ENCODE measurements at regions not wholly inside any gene's neighbourhood (a gene's known extent, or its start where the extent isn't known, plus 50 kb on each side); places are given as distances from the start of the nearest gene placed in this dataset.
A peak's percentile ranks its signal among the peaks of the same experiment; 100 is the strongest.
"Not testable (repeated sequence)": the region's sequence is repeated elsewhere in the genome, so short reads cannot be mapped to it uniquely, and the experiment has no call there.

DNA sequence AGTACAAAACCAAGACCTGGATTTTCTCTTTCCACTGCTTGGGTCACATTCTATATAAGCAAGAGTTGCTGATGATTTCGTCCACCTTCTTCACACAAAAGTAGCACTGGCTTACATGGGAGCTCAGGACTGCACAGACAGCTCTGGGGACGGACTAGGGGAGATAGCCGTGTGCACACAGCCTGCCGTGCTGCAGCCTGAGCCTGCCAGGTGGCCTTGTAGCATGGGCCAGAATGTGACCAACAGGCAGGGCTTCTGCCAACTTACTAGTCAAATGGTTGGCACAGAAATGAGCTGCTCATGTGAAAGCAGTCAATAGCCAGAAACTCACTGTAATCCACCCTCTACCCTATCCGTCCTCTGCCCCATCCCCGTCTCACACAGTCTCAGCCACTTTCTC is 299.0 kb downstream of the ANAPC1 start:
- DNase-seq, result peak; percentile 18
- intact Hi-C loops (cut with micrococcal nuclease); H3K27me3 Mint-ChIP-seq; H3K27ac Mint-ChIP-seq; H3K4me3 Mint-ChIP-seq; H3K4me1 Mint-ChIP-seq; H3K9me3 Mint-ChIP-seq; H3K36me3 Mint-ChIP-seq (ENCODE audit: low read depth): not testable (repeated sequence)

DNA sequence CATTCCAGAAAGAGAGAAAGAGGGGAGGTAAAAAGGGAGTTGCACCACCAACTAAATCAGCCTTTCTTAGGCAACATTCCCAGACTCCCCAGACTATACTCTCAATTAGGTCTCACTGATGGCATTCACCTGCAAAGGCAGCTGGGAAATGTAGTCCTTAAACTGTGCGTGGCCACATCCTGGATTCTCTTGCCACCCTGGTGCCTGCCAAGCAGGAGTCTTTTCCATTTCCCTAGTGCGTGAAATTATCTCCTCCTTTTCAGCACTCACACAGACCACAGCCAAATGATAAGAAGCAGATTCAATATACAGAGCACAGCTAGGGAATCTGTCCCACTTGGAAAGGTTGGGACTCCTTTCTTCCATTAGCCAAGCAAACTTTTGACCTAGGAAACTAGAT is 298.0 kb downstream of the ANAPC1 start:
- H3K4me1 Mint-ChIP-seq; H3K9me3 Mint-ChIP-seq; H3K27ac Mint-ChIP-seq; H3K27me3 Mint-ChIP-seq; H3K4me3 Mint-ChIP-seq; H3K36me3 Mint-ChIP-seq (ENCODE audit: low read depth); intact Hi-C loops (cut with micrococcal nuclease): not testable (repeated sequence)
- peak; percentile 0 for DNase-seq

DNA sequence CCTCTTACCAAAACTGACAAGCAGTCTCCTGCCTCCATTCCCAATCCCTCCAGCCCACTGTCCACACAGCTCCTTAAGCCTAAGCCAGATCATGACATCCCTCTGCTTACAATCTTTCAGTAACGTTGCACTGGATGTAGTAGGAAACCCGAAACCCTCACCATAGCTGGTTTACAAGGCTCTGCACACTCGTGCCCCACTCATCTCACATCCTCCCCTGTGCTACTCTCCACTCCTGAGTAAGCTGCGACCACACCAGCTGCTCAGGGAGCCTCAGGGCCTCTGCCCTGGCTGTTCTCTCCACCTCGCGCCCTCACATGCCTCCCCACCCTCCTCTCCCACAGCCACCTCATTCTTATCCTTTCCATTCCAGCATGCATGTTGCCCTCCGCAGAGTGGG is 288.9 kb downstream of the ANAPC1 start:
- H3K9me3 Mint-ChIP-seq; intact Hi-C loops (cut with micrococcal nuclease); H3K4me1 Mint-ChIP-seq; H3K27ac Mint-ChIP-seq; DNase-seq; H3K4me3 Mint-ChIP-seq; H3K36me3 Mint-ChIP-seq (ENCODE audit: low read depth); H3K27me3 Mint-ChIP-seq: not testable (repeated sequence)

DNA sequence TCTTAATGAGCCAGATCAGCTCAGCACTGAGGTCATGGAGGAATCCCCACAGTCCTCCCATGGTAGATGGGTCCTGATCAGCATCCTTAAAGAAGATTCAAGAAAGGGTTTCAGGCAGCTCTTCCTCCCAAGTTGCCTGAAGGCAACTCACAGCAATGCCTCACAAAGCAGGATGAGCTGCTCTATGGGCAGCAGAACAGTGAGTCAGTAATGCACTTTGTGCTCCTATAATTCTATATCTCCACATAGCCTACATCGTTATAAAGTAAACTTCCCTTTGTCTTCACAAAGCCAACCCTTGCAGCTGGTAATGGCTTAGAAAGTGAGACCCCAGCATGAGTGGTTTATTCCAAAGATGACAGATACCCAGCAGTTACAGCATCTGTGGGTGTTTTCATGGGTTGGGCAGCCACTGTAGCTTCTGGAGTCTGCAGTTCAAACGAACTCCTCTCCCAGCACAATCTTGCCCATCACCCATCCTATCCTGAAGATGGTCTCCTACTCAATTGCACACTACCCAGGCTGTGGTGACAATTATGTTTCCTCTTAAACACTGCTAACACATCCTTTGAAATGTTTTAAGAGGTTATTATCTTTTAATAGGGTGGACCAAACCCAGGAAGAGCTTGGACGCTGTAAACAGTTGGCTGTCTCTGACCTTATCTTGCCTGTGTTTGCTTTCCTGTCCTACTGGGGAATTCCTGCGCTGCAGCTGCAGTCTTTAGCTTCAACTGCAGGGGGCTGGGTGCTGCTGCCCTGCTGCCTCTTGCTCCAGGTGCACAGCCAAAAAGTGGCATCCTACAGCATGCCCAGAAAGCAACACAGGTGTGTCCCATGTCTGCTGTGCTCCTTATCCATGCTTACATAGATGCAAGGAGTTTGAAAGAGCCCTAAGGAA is 286.9 kb downstream of the ANAPC1 start:
- H3K4me1 Mint-ChIP-seq, H3K4me3 Mint-ChIP-seq: not testable (repeated sequence)

DNA sequence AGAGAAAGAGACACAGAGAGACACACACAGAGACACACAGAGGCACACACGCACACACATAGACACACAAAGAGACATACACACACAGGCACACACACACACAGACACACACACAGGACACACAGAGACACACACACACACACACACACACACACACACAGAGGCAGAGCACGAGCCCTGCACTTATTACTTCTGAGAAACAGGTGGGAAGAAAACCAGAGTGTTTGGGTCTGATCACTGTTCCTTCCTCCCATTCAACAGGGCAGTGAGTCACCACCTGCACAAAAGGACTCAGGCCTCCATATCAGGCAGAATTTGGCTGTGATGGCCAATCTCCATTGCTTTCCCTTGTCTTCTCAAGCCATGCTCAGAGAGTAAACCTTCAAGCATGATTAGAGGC is 285.0 kb downstream of the ANAPC1 start:
- H3K36me3 Mint-ChIP-seq (ENCODE audit: low read depth); intact Hi-C loops (cut with micrococcal nuclease); H3K4me1 Mint-ChIP-seq; H3K27me3 Mint-ChIP-seq; H3K9me3 Mint-ChIP-seq: not testable (repeated sequence)
- peak; percentile 50 for DNase-seq
- peak overlapping the region; percentile 36 for H3K27ac Mint-ChIP-seq
- peak overlapping the region; percentile 6 for H3K4me3 Mint-ChIP-seq

More for the DNA sequence above, 286.9 kb downstream of the ANAPC1 start:
- H3K36me3 Mint-ChIP-seq (ENCODE audit: low read depth); H3K27me3 Mint-ChIP-seq; H3K27ac Mint-ChIP-seq; H3K9me3 Mint-ChIP-seq; DNase-seq; intact Hi-C loops (cut with micrococcal nuclease): not testable (repeated sequence)

DNA sequence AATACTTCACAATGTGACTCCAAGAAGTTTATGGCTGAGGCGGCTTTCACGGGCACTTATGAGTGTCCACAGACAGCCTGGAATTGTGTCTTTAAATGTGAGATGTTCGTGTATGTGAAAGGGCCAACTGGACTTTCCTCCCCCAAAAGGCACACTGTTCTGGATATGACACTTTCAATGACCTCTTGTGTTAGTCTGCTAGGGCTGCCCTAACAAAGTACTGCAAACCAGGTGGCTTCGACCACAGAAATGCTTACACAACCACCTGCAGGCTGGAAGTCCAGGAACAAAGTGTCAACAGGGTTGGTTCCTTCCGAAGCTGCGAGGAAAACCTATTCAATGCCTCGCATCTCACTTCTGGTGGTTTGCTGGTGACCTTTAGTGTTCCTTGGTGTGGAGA is 281.7 kb downstream of the ANAPC1 start:
- H3K9me3 Mint-ChIP-seq; H3K36me3 Mint-ChIP-seq (ENCODE audit: low read depth); H3K4me1 Mint-ChIP-seq; H3K4me3 Mint-ChIP-seq; DNase-seq; H3K27me3 Mint-ChIP-seq; intact Hi-C loops (cut with micrococcal nuclease); H3K27ac Mint-ChIP-seq: not testable (repeated sequence)

DNA sequence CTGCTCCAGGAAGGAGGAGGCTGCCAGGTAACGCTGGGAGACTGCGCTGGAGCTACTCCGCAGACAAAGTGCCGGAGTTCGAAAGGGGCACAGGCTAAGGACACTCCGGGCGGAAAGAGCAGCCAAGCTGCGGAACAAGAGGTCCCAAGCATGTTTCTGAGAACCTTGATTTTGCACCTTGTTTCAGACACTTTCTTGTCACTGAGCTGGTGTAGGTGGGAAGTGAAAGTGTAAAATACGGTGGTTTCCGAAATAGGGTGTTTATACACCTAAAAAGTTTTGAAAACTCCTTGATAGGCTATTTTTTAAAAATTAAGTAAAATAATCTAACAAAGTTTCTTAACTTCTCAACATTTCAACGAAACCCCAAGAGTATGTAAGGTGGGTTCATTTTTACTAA is 278.2 kb downstream of the ANAPC1 start:
- H3K4me1 Mint-ChIP-seq; intact Hi-C loops (cut with micrococcal nuclease); DNase-seq; H3K4me3 Mint-ChIP-seq; H3K27me3 Mint-ChIP-seq; H3K27ac Mint-ChIP-seq; H3K9me3 Mint-ChIP-seq; H3K36me3 Mint-ChIP-seq (ENCODE audit: low read depth): not testable (repeated sequence)

DNA sequence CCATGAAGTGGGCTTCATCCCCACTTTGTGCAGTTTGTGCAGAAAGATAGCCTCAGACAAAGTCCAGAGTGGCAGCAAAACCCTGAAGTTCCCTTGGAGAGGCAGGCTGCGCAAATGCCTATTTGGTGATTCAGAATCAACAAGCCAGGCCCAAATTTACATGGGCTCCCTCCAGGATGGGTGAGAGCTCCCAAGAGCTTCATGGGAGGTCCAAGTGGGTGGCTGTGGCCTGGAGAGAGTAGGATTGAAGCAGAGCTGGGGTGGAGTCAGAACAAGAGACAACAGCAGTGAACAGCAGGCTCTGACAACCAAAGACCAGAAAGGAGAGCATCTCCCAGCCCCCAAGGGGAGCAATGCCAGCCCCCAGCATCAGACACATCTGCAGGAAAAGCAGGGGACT is 277.4 kb downstream of the ANAPC1 start:
- H3K27me3 Mint-ChIP-seq; intact Hi-C loops (cut with micrococcal nuclease); H3K27ac Mint-ChIP-seq; H3K4me1 Mint-ChIP-seq; H3K4me3 Mint-ChIP-seq; H3K9me3 Mint-ChIP-seq; H3K36me3 Mint-ChIP-seq (ENCODE audit: low read depth): not testable (repeated sequence)
- peak; percentile 8 for DNase-seq

DNA sequence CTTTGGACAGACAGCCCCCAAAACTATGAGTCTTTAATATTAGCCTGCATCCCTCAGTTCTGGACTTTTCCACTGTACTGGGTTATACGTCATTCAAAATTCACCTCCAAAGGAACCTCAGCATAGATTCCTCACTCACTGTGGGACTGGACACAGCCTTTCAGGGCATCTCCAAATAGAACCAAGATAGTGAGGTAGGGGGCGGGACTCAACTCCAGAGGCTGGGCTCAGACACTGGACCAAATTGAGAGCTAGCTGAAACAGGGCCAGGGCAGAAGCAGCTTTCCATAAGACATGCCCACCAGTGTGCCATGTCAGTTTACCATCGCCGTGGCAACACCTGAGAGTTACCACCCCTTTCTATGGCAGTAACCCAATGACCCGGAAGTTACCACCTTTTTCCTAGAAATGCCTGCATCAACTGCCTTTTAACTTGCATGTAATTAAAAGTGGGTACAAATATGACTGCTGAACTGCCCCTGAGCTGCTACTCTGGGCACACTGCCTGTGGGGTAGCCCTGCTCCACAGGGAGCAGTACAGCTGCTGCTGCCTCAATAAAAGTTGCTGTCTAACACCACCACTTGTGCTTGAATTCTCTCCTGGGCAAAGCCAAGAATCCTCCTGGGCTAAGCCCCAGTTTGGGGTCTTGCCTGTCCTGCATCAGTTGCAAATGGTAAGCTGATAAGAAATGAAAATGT is 274.7 kb downstream of the ANAPC1 start:
- H3K27me3 Mint-ChIP-seq; H3K4me1 Mint-ChIP-seq; H3K36me3 Mint-ChIP-seq (ENCODE audit: low read depth); H3K27ac Mint-ChIP-seq; H3K4me3 Mint-ChIP-seq; intact Hi-C loops (cut with micrococcal nuclease); H3K9me3 Mint-ChIP-seq: not testable (repeated sequence)
- peak; percentile 50 for DNase-seq

DNA sequence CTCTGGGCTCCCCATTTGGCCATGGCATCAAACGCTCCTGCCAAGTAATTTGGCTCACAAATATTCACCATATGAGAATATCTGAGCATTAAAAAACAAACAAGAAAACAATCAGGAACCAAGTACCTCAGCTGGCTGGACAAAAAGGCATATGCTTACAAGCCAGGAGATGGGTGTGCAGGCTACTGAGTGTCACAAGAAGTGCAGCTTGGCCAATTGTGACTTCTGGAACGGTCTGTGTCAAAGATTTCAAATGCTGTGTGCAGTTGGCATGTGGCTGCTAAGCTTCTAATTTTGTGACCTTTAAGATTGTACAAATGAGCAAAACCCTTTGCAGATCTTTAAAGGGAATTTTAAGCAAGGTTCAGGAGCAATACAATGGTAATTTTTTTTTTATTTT is 274.0 kb downstream of the ANAPC1 start:
- not testable (repeated sequence) for H3K27ac Mint-ChIP-seq

DNA sequence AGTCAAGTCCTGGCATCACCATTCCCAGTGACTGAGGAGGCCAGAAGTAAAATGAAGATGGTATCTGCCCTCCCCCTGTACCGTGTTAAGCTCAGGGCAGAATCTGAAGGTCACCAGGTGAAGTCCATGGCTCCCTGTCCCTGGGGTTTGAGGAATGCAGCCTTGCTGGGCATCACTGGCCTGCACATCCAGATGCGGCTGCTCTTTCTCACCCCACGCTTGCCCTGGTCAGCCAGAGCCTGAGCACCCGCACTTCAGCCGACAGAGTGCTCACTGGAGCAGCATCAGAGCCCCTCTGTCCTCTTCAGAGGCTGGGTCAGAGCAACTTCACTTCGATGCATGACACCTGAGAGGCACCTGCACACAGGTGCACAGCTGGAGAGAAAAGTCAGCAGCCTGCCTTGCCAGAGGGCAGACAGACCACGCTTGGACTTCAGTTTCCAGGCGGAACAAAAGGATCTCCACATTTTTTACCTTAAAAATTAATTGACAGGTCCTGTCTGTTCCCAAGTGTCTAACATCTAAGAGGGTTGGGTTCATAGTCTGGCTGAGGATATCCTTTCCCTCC is 267.3 kb downstream of the ANAPC1 start:
- Mint-ChIP-seq H3K27ac (no peak overlapping the region), H3K9me3 (no peaks in the 10 kb centered on the region), H3K27me3 (peaks cover 14% of the 10 kb centered on the region), H3K4me3 (no peak overlapping the region), H3K36me3 (ENCODE audit: low read depth) (no peaks in the 10 kb centered on the region), H3K4me1 (peaks cover 7% of the 10 kb centered on the region)
- intact Hi-C loops (cut with micrococcal nuclease), result no loop called here
- no peak for DNase-seq

More for the DNA sequence above, 274.0 kb downstream of the ANAPC1 start:
- intact Hi-C loops (cut with micrococcal nuclease); H3K4me1 Mint-ChIP-seq; H3K9me3 Mint-ChIP-seq; H3K36me3 Mint-ChIP-seq (ENCODE audit: low read depth); H3K27me3 Mint-ChIP-seq; H3K4me3 Mint-ChIP-seq; DNase-seq: not testable (repeated sequence)

DNA sequence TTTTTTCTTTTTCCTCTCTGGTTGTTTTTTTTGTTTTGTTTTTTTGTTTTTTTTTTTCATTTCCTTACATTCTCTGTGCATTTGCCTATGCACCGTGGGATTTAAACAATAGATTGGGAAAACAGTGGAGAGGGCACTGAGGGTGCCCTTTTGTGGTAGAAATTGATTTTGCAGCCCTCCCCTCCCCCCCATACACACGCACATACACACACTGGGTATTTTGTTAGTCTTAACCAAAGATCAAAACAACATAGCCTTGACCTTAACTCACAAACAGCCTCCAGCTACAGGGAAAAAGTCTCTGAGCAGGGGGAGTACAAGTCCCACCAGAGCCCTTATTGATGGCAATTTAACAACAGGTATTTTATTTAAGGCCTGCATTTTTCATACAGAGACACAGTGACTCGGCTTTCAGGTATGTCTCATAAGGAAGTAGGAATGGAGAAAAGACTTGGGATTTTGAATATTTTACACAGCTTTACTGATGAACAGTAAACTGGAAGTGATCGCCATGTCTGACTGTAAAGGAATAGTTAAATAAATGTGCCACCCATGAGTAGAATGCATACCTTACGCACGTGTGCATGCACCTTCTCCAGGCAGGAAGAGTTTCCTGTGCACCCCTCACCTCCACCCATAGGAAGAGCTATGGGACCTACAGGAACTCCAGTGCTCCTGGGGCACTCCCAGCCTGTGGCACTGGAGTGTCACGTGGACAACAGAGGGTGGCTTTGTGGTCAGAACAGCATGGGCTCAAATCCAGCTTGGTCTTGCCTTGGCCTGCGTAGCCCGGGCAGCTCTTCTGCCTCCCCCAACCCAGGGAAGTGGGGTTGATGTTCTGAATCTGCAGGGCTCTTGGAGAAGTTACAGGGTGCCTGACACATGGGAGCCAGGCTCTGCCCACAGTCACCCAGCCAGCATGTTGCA is 266.4 kb downstream of the ANAPC1 start:
- Mint-ChIP-seq H3K9me3 (no peaks in the 10 kb centered on the region), H3K36me3 (ENCODE audit: low read depth) (no peaks in the 10 kb centered on the region), H3K4me1 (peaks cover 7% of the 10 kb centered on the region), H3K4me3 (no peak overlapping the region), H3K27me3 (peaks cover 11% of the 10 kb centered on the region), H3K27ac (no peak overlapping the region)
- intact Hi-C loops (cut with micrococcal nuclease), result no loop called here
- no peak for DNase-seq

DNA sequence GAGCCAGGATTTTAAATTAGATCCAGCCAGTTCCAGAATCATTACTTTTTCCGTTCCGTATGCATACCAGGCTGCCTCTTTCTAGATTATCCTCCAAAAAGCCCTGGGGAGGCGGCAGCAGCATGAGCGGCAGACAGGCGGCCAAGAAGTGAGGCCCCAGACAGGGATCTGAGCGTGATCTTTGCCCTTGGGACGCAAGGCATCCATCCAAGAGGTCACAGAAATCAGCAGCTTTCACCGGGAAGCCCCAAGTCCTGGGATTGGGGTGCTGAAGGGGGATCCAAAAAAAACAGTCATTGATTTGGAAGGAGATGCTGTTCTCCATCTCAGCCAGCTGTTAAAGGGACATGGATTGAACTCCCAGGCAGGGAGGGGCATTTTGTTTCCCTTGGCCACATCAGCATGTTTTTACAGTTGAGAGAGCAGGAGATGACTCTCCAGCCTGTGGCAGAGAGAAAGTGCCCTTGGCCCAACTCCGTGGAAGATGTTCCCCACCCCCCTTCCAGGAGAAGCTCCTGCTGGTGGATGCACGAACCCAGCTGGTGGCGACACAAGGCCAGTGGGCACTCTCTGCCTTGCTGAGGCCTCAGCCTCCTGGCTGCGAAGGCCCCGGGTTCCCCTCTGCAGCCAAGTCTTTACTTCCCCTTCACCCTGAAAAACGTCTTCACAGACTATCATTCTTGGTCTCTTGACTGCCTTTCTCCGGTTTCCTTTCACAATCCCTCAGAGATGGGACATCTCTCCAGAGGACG is 265.6 kb downstream of the ANAPC1 start:
- H3K27me3 Mint-ChIP-seq, result peaks cover 11% of the 10 kb centered on the region
- H3K4me1 Mint-ChIP-seq, result peaks cover 8% of the 10 kb centered on the region
- DNase-seq, result no peak
- H3K4me3 Mint-ChIP-seq, result no peak overlapping the region
- H3K27ac Mint-ChIP-seq, result no peak overlapping the region
- H3K9me3 Mint-ChIP-seq, result no peaks in the 10 kb centered on the region
- H3K36me3 Mint-ChIP-seq (ENCODE audit: low read depth), result no peaks in the 10 kb centered on the region
- intact Hi-C loops (cut with micrococcal nuclease), result no loop called here
